PC-3 (cell line): ENCODE measurements at regions not wholly inside any gene's neighbourhood (a gene's known extent, or its start where the extent isn't known, plus 50 kb on each side); places are given as distances from the start of the nearest gene placed in this dataset.

Experiments used
- ATAC-seq: fragments of 200-7000 bp; cut with Tn5 transposase; 2 replicates; pipeline ENCODE4 v1.9.1; 2020; ENCODE audit warnings: mild to moderate bottlenecking, moderate library complexity
- BruUV-seq: library from RNA; stranded (reverse); fragments of 400-500 nt; replicated peaks from 2 replicates; lab custom pipeline; 2021; lab: Mats Ljungman, UMichigan
- CTCF ChIA-PET: fragments of 300-600 bp; sonication (Branson Sonifier 250); formaldehyde crosslinking; loops from one replicate; lab custom pipeline; 2022; ENCODE audit warnings: antibody characterized with exemption; lab: Charles Lee
- POLR2A ChIA-PET: fragments of 300-600 bp; sonication (Branson Sonifier 250); formaldehyde crosslinking; loops from one replicate; lab custom pipeline; 2022; ENCODE audit warnings: antibody characterized with exemption; ENCODE audit not compliant: unreplicated experiment; lab: Charles Lee
- DNase-seq: peaks from one replicate; pipeline ENCODE4 v3.0.0-alpha.2; 2015
- H2AFZ ChIP-seq: fragments of 300-600 bp; sonication (generic); 2 replicates; pipeline ENCODE4 v1.6.0; 2016; ENCODE audit warnings: antibody characterized with exemption, low read length
- H3F3A ChIP-seq: fragments of 300-600 bp; sonication (generic); one replicate; pipeline ENCODE4 v1.6.0; 2017; ENCODE audit warnings: antibody characterized with exemption, low read length, control low read depth, mild to moderate bottlenecking; ENCODE audit not compliant: unreplicated experiment
- H3K27ac ChIP-seq: fragments of 300-600 bp; sonication (generic); 2 replicates; pipeline ENCODE4 v1.5.1; 2016; ENCODE audit warnings: mild to moderate bottlenecking, low read length
- H3K27me3 ChIP-seq: fragments of 300-600 bp; sonication (generic); 2 replicates; pipeline ENCODE4 v1.6.1; 2016; ENCODE audit warnings: low read length, mixed read lengths
- H3K36me3 ChIP-seq: fragments of 300-600 bp; sonication (generic); 2 replicates; pipeline ENCODE4 v1.6.1; 2016; ENCODE audit warnings: low read depth, mixed run types, low read length, mixed read lengths
- H3K4me1 ChIP-seq: fragments of 300-600 bp; sonication (generic); 2 replicates; pipeline ENCODE4 v1.5.1; 2016; ENCODE audit warnings: low read length; ENCODE audit not compliant: insufficient read depth
- H3K4me2 ChIP-seq: fragments of 300-600 bp; sonication (generic); 2 replicates; pipeline ENCODE4 v1.6.0; 2016; ENCODE audit warnings: low read length
- H3K4me3 ChIP-seq: fragments of 300-600 bp; sonication (generic); 2 replicates; pipeline ENCODE4 v1.5.1; 2016; ENCODE audit warnings: mild to moderate bottlenecking, low read length, mixed read lengths
- H3K79me2 ChIP-seq: fragments of 300-600 bp; sonication (generic); 2 replicates; pipeline ENCODE4 v1.6.1; 2017; ENCODE audit warnings: low read length, mixed read lengths
- H3K9ac ChIP-seq: fragments of 300-600 bp; sonication (generic); 2 replicates; pipeline ENCODE4 v1.6.0; 2016; ENCODE audit warnings: mild to moderate bottlenecking, low read length
- H3K9me2 ChIP-seq: fragments of 300-600 bp; sonication (generic); replicated peaks from 2 replicates; pipeline ENCODE4 v1.6.1; 2016; ENCODE audit warnings: mixed run types, low read length, mixed read lengths
- H3K9me3 ChIP-seq: fragments of 300-600 bp; sonication (generic); 2 replicates; pipeline ENCODE4 v1.6.1; 2016; ENCODE audit warnings: low read length, mixed read lengths
- H4K20me1 ChIP-seq: fragments of 300-600 bp; sonication (generic); 2 replicates; pipeline ENCODE4 v1.6.1; 2016; ENCODE audit warnings: low read length, mixed read lengths
- EZH2 ChIP-seq: fragments of 300-600 bp; sonication (generic); IDR thresholded peaks from one replicate; pipeline ENCODE4 v1.6.1; 2017; ENCODE audit warnings: antibody characterized with exemption, mild to moderate bottlenecking, low read length; ENCODE audit not compliant: unreplicated experiment
- EZH2phosphoT487 ChIP-seq: fragments of 300-600 bp; sonication (generic); IDR thresholded peaks from 2 replicates; pipeline ENCODE4 v1.6.1; 2018; ENCODE audit warnings: mild to moderate bottlenecking, antibody characterized with exemption, low read length, borderline replicate concordance
- intact Hi-C: fragments of 100-400 bp; cut with micrococcal nuclease; formaldehyde crosslinking; loops from 2 replicates; pipeline ENCODE4 v1.9.0; 2023
- TF ChIP-seq, protein P1 (sequence below): fragments of 300-600 bp; sonication (generic); conservative IDR thresholded peaks from 2 replicates; pipeline ENCODE4 v1.5.1; 2017; ENCODE audit warnings: antibody characterized with exemption, low read depth, mild to moderate bottlenecking, low read length

DNA sequence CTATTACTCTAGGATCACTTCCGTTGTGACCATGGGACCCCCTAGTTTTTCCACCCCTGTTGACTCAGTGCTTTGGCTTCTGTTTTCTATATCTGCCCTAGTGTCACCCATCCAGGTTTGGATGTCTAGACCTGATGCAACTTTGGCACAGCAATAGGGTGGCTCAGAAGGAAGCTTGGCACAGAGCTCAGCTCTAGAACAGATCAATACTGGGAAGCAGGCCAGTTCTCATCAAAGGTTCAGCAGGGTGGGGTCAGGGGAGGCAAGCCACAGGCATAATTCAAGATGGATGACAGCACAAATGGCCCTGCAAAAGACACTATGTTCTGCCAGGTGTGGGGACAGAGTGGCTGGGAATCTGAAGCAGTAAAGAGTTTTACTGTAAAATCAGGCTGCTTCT, 74.2 kb upstream of the EGFL6 start:
- Histone ChIP-seq H3K4me1 (no peaks in the 10 kb centered on the region; the same call in 1 of the 2 replicates), H3K27ac (no peak overlapping the region), H3K4me3 (no peak overlapping the region), H3K9ac (no peak overlapping the region), H2AFZ (no peak overlapping the region), H3K9me2 (no peaks in the 10 kb centered on the region), H3K36me3 (no peaks in the 10 kb centered on the region), H3K27me3 (no peaks in the 10 kb centered on the region), H3K9me3 (no peaks in the 10 kb centered on the region), H3K79me2 (no peaks in the 10 kb centered on the region), H4K20me1 (no peaks in the 10 kb centered on the region), H3F3A (no peaks in the 10 kb centered on the region), H3K4me2 (no peak overlapping the region)
- POLR2A ChIA-PET = no interaction called here
- CTCF ChIA-PET = no interaction called here
- intact Hi-C loops = no loop called here
- BruUV-seq = no TSS peak
- TF ChIP-seq, protein P1, sequence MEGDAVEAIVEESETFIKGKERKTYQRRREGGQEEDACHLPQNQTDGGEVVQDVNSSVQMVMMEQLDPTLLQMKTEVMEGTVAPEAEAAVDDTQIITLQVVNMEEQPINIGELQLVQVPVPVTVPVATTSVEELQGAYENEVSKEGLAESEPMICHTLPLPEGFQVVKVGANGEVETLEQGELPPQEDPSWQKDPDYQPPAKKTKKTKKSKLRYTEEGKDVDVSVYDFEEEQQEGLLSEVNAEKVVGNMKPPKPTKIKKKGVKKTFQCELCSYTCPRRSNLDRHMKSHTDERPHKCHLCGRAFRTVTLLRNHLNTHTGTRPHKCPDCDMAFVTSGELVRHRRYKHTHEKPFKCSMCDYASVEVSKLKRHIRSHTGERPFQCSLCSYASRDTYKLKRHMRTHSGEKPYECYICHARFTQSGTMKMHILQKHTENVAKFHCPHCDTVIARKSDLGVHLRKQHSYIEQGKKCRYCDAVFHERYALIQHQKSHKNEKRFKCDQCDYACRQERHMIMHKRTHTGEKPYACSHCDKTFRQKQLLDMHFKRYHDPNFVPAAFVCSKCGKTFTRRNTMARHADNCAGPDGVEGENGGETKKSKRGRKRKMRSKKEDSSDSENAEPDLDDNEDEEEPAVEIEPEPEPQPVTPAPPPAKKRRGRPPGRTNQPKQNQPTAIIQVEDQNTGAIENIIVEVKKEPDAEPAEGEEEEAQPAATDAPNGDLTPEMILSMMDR = no peak
- TF ChIP-seq EZH2 (no peak), EZH2phosphoT487 (no peak)
- ATAC-seq (no peak), DNase-seq (no peak)

DNA sequence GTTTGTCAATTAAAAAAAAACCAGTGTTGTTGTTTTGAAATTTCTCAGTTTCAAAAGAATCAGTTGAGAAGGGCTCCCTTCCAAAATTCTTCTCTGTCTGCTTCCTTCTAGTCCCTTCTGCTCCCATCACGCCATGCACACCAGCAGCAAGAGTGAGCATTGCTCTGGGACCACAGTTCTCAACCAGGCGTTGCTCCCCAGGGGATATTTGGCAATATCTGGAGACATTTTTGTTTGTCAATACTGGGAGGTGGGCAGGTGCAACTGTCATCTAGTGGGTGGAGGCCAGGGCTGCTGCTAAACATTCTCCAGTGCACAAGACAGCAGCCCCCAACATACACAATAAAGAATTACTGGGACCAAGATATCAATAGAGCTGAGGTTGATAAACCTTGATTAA, 74.8 kb upstream of the EGFL6 start:
- no peaks in the 10 kb centered on the region for H3K36me3 ChIP-seq
- no peak overlapping the region for H3K27ac ChIP-seq
- no peak overlapping the region for H3K9ac ChIP-seq
- H3K9me2 ChIP-seq = no peaks in the 10 kb centered on the region
- no peak for DNase-seq
- H3K27me3 ChIP-seq = no peaks in the 10 kb centered on the region
- POLR2A ChIA-PET = no interaction called here
- no peaks in the 10 kb centered on the region for H3K9me3 ChIP-seq
- no TSS peak for BruUV-seq
- no peak overlapping the region for H3K4me2 ChIP-seq
- H3K4me1 ChIP-seq = peaks cover 4% of the 10 kb centered on the region
- no peaks in the 10 kb centered on the region for H3K79me2 ChIP-seq
- no peak overlapping the region for H3K4me3 ChIP-seq
- no peaks in the 10 kb centered on the region for H4K20me1 ChIP-seq
- H3F3A ChIP-seq = no peaks in the 10 kb centered on the region
- ATAC-seq = no peak
- intact Hi-C loops = no loop called here
- CTCF ChIA-PET = no interaction called here
- TF ChIP-seq, protein P1 = no peak
- no peak for TF ChIP-seq EZH2
- no peak for TF ChIP-seq EZH2phosphoT487
- H2AFZ ChIP-seq = no peak overlapping the region

DNA sequence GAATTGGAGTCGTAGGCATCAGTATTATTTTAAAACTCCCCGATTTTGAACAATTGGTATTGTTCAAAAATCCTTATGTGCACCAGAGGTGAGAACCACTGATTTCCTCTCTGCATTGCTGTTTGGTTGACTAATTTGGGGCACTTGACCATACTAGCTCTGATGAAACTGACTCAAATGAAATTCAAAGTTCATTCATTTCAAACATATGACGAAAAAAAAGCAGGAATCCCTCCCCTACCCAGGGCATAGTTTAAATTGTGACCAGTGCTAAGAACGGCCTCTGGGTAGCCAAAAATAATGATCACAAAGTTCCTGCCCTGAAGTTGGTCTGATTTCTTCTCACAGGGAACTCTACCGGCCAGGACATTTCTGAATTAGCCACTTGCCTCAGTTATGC, 75.7 kb upstream of the EGFL6 start:
- Histone ChIP-seq H2AFZ (no peak overlapping the region), H4K20me1 (no peaks in the 10 kb centered on the region), H3K4me3 (no peak overlapping the region), H3F3A (no peaks in the 10 kb centered on the region), H3K9me2 (no peaks in the 10 kb centered on the region), H3K4me1 (peaks cover 13% of the 10 kb centered on the region), H3K9me3 (no peaks in the 10 kb centered on the region), H3K4me2 (no peak overlapping the region), H3K27me3 (no peaks in the 10 kb centered on the region), H3K9ac (no peak overlapping the region), H3K79me2 (no peaks in the 10 kb centered on the region), H3K36me3 (no peaks in the 10 kb centered on the region), H3K27ac (no peak overlapping the region)
- DNase-seq (no peak), ATAC-seq (no peak)
- intact Hi-C loops = no loop called here
- POLR2A ChIA-PET = no interaction called here
- CTCF ChIA-PET = no interaction called here
- TF ChIP-seq EZH2 = no peak
- TF ChIP-seq, protein P1 = no peak
- no peak for TF ChIP-seq EZH2phosphoT487
- BruUV-seq = no TSS peak
